T-helper 2 cell treated with Interferon-gamma antibody and Interleukin-4, amounts not matched to agents 5 μg/mL and 100 μg/mL, for 36 hours (primary cell): ENCODE measurements at regions not wholly inside any gene's neighbourhood (a gene's known extent, or its start where the extent isn't known, plus 50 kb on each side); places are given as distances from the start of the nearest gene placed in this dataset.
"Not testable (repeated sequence)": the region's sequence is repeated elsewhere in the genome, so short reads cannot be mapped to it uniquely, and the experiment has no call there.

Experiments used
- DNase-seq: peaks from one replicate; pipeline ENCODE4 v3.0.0; 2021; ENCODE audit warnings: low spot score
- H3K27ac Mint-ChIP-seq: one replicate; pipeline ENCODE4 v1.8.0; 2021; ENCODE audit warnings: mild to moderate bottlenecking, mixed read lengths
- H3K27me3 Mint-ChIP-seq: one replicate; pipeline ENCODE4 v1.8.0; 2021; ENCODE audit warnings: low read depth, mixed read lengths
- H3K36me3 Mint-ChIP-seq: one replicate; pipeline ENCODE4 v1.8.0; 2021; ENCODE audit warnings: low read depth, mixed read lengths
- H3K4me1 Mint-ChIP-seq: one replicate; pipeline ENCODE4 v1.8.0; 2021; ENCODE audit warnings: low read depth, mixed read lengths
- H3K4me3 Mint-ChIP-seq: one replicate; pipeline ENCODE4 v1.8.0; 2022; ENCODE audit warnings: mild to moderate bottlenecking, moderate library complexity, mixed read lengths
- H3K9me3 Mint-ChIP-seq: one replicate; pipeline ENCODE4 v1.8.0; 2021; ENCODE audit warnings: mixed read lengths

DNA sequence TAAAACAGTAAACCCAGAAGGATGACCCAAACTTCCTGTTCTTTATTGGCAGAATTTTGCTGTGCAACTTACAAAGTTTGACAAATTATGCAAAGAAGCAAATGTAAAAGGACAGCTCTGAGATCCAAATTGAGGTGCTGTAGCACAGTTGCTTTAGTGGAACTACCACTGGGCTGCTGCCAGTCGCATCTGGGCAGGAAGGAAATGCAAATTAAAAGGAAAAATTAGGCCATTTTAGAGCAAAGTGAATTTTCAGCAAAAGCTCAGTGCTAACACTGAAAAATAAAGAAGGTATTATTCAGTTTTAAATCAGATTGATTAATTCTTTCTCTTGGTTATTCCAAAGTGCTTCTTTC lies 104.5 kb downstream of the ZMAT3 start:
- Mint-ChIP-seq H3K4me3 (no peak overlapping the region), H3K4me1 (peaks cover 5% of the 10 kb centered on the region), H3K27me3 (no peaks in the 10 kb centered on the region), H3K36me3 (no peaks in the 10 kb centered on the region), H3K9me3 (no peaks in the 10 kb centered on the region), H3K27ac (no peak overlapping the region)
- DNase-seq: no peak

- Mint-ChIP-seq H3K4me3 (no peak overlapping the region), H3K27ac (no peak overlapping the region), H3K36me3 (no peaks in the 10 kb centered on the region), H3K9me3 (no peaks in the 10 kb centered on the region), H3K4me1 (peaks cover 5% of the 10 kb centered on the region), H3K27me3 (no peaks in the 10 kb centered on the region)
- no peak for DNase-seq
Observed at GRCh38 chr3:178966299-178967176, 105.1 kb downstream of the ZMAT3 start.

DNA sequence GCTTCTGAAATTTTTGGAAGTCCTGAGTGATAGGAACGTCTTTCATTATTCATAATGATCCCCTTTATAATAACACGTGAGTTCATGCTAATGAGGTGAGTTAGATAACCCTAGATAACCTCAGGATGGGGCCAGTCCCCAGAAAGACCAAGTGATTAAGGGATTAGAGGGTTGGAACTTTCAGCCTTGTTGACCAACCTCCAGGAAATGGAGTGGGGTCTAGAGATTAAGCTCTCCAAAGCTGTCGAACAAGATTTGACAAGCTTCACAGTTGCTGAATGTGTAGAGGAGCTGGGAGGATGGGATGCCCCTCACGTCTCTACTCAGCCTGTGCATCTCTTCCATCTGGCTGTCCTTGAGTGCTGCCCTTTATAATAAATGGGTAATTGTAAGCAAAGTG lies 107.1 kb downstream of the ZMAT3 start:
- no peaks in the 10 kb centered on the region for H3K9me3 Mint-ChIP-seq

GRCh38 chr3:178960918-178961317 lies 110.7 kb downstream of the ZMAT3 start:
- no peak overlapping the region for H3K4me3 Mint-ChIP-seq

More for the DNA sequence above, 107.1 kb downstream of the ZMAT3 start:
- H3K27me3 Mint-ChIP-seq: no peaks in the 10 kb centered on the region
- no peak for DNase-seq
- no peak overlapping the region for H3K27ac Mint-ChIP-seq
- H3K36me3 Mint-ChIP-seq: no peaks in the 10 kb centered on the region
- H3K4me3 Mint-ChIP-seq: no peak overlapping the region
- peaks cover 6% of the 10 kb centered on the region for H3K4me1 Mint-ChIP-seq

GRCh38 chr3:178960181-178960580 lies 111.4 kb downstream of the ZMAT3 start:
- H3K27me3 Mint-ChIP-seq: no peaks in the 10 kb centered on the region
- H3K4me1 Mint-ChIP-seq: peaks cover 1% of the 10 kb centered on the region
- no peaks in the 10 kb centered on the region for H3K9me3 Mint-ChIP-seq
- no peak for DNase-seq
- H3K36me3 Mint-ChIP-seq: no peaks in the 10 kb centered on the region
- H3K4me3 Mint-ChIP-seq: no peak overlapping the region
- no peak overlapping the region for H3K27ac Mint-ChIP-seq

More at GRCh38 chr3:178960918-178961317, 110.7 kb downstream of the ZMAT3 start:
- no peak for DNase-seq
- Mint-ChIP-seq H3K4me1 (peaks cover 1% of the 10 kb centered on the region), H3K27me3 (no peaks in the 10 kb centered on the region), H3K27ac (no peak overlapping the region), H3K36me3 (no peaks in the 10 kb centered on the region), H3K9me3 (no peaks in the 10 kb centered on the region)

- no peak overlapping the region for H3K27ac Mint-ChIP-seq
Observed at GRCh38 chr3:178950676-178951075, 120.9 kb downstream of the ZMAT3 start.

DNA sequence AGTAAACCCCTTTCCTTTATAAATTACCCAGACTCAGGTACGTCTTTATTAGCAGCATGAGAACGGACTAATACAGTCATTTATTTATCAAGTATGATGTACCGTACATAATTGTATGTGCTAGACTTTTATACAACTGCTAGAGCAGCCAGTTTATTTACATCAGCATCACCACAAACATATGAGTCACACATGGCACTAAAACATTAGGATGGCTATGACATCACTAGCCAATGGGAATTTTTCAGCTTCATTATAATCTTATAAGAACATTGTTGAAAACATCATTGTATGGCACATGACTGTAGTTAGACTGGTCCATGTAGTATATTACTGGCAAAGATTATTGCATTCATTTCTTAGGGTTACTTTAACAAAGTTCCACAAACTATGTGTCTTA lies 121.7 kb downstream of the ZMAT3 start:
- Mint-ChIP-seq H3K36me3 (no peaks in the 10 kb centered on the region), H3K4me3 (no peak overlapping the region), H3K4me1 (no peaks in the 10 kb centered on the region), H3K27ac (no peak overlapping the region), H3K9me3 (peaks cover 8% of the 10 kb centered on the region), H3K27me3 (no peaks in the 10 kb centered on the region)
- no peak for DNase-seq

More at GRCh38 chr3:178950676-178951075, 120.9 kb downstream of the ZMAT3 start:
- peak; percentile 6 for DNase-seq
- H3K27me3 Mint-ChIP-seq: no peaks in the 10 kb centered on the region
- H3K4me3 Mint-ChIP-seq: no peak overlapping the region
- peaks cover 8% of the 10 kb centered on the region for H3K9me3 Mint-ChIP-seq
- no peaks in the 10 kb centered on the region for H3K36me3 Mint-ChIP-seq
- no peaks in the 10 kb centered on the region for H3K4me1 Mint-ChIP-seq

- Mint-ChIP-seq H3K36me3 (no peaks in the 10 kb centered on the region), H3K4me1 (no peaks in the 10 kb centered on the region), H3K4me3 (no peak overlapping the region), H3K27ac (no peak overlapping the region), H3K9me3 (peaks cover 8% of the 10 kb centered on the region), H3K27me3 (no peaks in the 10 kb centered on the region)
- no peak for DNase-seq
Observed at GRCh38 chr3:178948546-178948945, 123.1 kb downstream of the ZMAT3 start.

DNA sequence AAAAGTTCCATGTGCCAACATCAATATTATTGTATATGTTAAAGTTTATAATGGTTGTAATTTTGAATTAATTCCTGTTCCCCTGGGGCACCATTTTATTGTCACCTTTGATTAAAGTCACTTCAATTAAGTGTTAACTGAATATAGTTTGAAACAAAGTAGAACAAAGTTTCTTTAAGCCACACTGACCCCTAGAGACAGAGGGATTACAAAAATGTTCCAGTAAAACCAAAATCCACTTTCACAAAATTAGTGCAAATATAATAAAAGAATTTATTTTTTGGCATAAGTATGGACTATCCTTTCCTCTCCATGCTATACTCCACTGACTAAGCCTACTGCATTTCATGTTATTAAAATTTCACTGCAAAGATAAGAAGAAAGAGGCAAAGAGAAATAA lies 123.9 kb downstream of the ZMAT3 start:
- Mint-ChIP-seq H3K27ac (no peak overlapping the region), H3K36me3 (no peaks in the 10 kb centered on the region), H3K27me3 (no peaks in the 10 kb centered on the region), H3K4me1 (no peaks in the 10 kb centered on the region), H3K9me3 (peaks cover 8% of the 10 kb centered on the region), H3K4me3 (no peak overlapping the region)
- no peak for DNase-seq

DNA sequence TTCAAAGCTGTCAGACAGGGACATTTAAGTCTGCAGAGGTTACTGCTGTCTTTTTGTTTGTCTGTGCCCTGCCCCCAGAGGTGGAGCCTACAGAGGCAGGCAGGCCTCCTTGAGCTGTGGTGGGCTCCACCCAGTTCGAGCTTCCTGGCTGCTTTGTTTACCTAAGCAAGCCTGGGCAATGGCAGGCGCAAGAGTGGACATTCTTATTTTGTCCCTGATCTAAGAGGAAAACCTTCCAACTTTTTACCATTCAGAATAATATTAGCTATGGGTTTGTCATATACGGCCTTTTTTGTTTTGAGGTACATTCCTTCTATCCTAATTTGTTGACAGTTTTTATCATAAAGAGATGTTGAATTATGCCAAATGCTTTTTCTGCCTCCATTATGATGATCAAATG lies 129.3 kb downstream of the ZMAT3 start:
- H3K27ac Mint-ChIP-seq, DNase-seq, H3K4me3 Mint-ChIP-seq, H3K36me3 Mint-ChIP-seq, H3K4me1 Mint-ChIP-seq, H3K27me3 Mint-ChIP-seq, H3K9me3 Mint-ChIP-seq: not testable (repeated sequence)

DNA sequence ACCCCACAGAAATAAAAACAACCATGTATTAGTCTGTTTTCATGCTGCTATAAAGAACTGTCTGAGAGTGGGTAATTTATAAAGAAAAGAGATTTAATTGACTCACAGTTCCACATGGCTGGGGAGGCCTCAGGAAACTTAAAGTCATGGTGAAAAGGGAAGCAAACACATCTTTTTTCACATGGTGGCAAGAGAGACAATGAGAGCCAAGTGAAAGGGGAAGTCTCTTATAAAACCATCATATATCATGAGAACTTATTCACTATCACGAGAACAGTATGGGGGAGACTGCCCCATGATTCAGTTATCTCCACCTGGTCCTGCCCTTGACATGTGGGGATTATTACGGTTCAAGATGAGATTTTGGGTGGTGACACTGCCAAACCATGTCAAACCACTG lies 141.5 kb downstream of the ZMAT3 start:
- Mint-ChIP-seq H3K4me3 (no peak overlapping the region), H3K36me3 (no peaks in the 10 kb centered on the region), H3K4me1 (no peaks in the 10 kb centered on the region), H3K27ac (no peak overlapping the region), H3K9me3 (peaks cover 22% of the 10 kb centered on the region), H3K27me3 (no peaks in the 10 kb centered on the region)
- DNase-seq: no peak

DNA sequence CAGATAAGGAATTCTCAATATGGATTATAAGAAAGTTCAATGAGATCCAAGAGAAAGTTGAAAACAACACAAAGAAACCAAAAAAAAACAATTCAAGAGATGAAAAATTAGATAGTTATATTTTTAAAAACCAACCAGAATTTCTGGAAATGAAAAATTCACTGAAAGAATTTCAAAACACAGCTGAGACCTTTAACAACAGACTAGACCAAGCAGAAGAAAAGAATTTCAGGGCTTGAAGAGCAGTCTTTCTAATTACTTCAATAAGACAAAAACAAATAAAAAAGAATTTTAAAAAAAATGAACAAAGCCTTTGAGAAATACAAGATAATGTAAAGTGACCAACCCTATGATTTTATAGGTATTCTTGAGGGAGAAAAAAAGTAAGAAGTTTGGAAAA lies 155.4 kb downstream of the ZMAT3 start:
- Mint-ChIP-seq H3K4me3 (no peak overlapping the region), H3K27ac (no peak overlapping the region), H3K36me3 (no peaks in the 10 kb centered on the region), H3K27me3 (no peaks in the 10 kb centered on the region), H3K4me1 (no peaks in the 10 kb centered on the region), H3K9me3 (peaks cover 23% of the 10 kb centered on the region)
- no peak for DNase-seq

DNA sequence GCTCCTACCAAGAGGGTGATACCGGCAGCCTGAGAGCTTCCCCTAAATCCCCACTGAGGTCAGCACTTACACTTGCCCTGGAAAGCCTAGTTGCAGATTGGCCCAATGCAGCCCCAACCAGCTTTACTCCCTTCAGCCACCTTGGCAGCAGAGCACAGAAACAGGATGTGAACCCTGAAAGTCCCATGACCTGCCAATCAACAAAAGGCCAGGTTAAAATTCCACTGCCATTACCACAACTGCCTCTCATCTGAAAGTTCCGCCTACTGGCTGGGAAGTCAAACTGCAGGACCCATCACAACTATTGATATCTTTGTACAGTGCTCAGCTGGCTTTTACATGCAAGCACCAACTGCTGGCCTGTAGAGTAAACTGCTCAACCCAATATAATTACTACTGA lies 156.2 kb downstream of the ZMAT3 start:
- Mint-ChIP-seq H3K36me3 (no peaks in the 10 kb centered on the region), H3K4me3 (no peak overlapping the region), H3K27me3 (no peaks in the 10 kb centered on the region), H3K9me3 (peaks cover 23% of the 10 kb centered on the region), H3K27ac (no peak overlapping the region), H3K4me1 (no peaks in the 10 kb centered on the region)
- no peak for DNase-seq

- no peaks in the 10 kb centered on the region for H3K36me3 Mint-ChIP-seq
- H3K4me3 Mint-ChIP-seq: no peak overlapping the region
- no peak for DNase-seq
- H3K27ac Mint-ChIP-seq: no peak overlapping the region
- no peaks in the 10 kb centered on the region for H3K4me1 Mint-ChIP-seq
- H3K9me3 Mint-ChIP-seq: no peaks in the 10 kb centered on the region
- H3K27me3 Mint-ChIP-seq: no peaks in the 10 kb centered on the region
Observed at GRCh38 chr3:178907081-178907480, 164.5 kb downstream of the ZMAT3 start.

- H3K4me3 Mint-ChIP-seq: no peak overlapping the region
- no peak overlapping the region for H3K27ac Mint-ChIP-seq
- H3K36me3 Mint-ChIP-seq: no peaks in the 10 kb centered on the region
- DNase-seq: no peak
- no peaks in the 10 kb centered on the region for H3K4me1 Mint-ChIP-seq
- no peaks in the 10 kb centered on the region for H3K27me3 Mint-ChIP-seq
- no peaks in the 10 kb centered on the region for H3K9me3 Mint-ChIP-seq
Observed at GRCh38 chr3:178901204-178901603, 170.4 kb downstream of the ZMAT3 start.
